B cell (primary cell): ENCODE measurements at regions not wholly inside any gene's neighbourhood (a gene's known extent, or its start where the extent isn't known, plus 50 kb on each side); places are given as distances from the start of the nearest gene placed in this dataset.

ENCODE experiments used
- ATAC-seq: fragments of 200-7000 bp; cut with Tn5 transposase; one replicate; pipeline ENCODE4 v1.10.0; 2021; ENCODE audit warnings: low read depth, mild to moderate bottlenecking, moderate number of reproducible peaks, moderate library complexity
- CTCF ChIA-PET: fragments of 350-600 bp; sonication (Branson Sonifier 250); formaldehyde crosslinking; loops from one replicate; lab custom pipeline; 2021; ENCODE audit warnings: antibody characterized with exemption, inconsistent platforms; lab: Charles Lee
- POLR2A ChIA-PET: fragments of 350-600 bp; sonication (Branson Sonifier 250); formaldehyde crosslinking; loops from one replicate; lab custom pipeline; 2021; ENCODE audit warnings: antibody characterized with exemption; lab: Charles Lee
- DNase-seq: peaks from one replicate; pipeline ENCODE4 v3.0.0; 2013
- H2AFZ ChIP-seq: 2 replicates; pipeline ENCODE4 v1.6.1; 2012; ENCODE audit warnings: mild to moderate bottlenecking, low read depth, low read length; ENCODE audit not compliant: insufficient read depth, poor library complexity, severe bottlenecking
- H3K27ac ChIP-seq, 2 donors: 1 replicate in 1 of 2; 2 replicates in 1 of 2; pipeline ENCODE4 v1.5.1; 2012 to 2013; ENCODE audit warnings: low read length in 2 of 2, mild to moderate bottlenecking in 2 of 2, moderate library complexity in 1 of 2
- H3K27me3 ChIP-seq, 4 experiments: fragments of 200-600 bp in 1 of 4; sonication (generic) in 1 of 4; replicated peaks in 1 of 4; 1 replicate in 2 of 4; 2 replicates in 2 of 4; pipeline versions ENCODE4 v1.6.1 to v1.7.0; 2013 to 2016; ENCODE audit warnings: low read length in 3 of 4, mild to moderate bottlenecking in 2 of 4, mixed read lengths in 1 of 4, moderate library complexity in 1 of 4; ENCODE audit not compliant: insufficient read depth in 4 of 4, control insufficient read depth in 3 of 4; ENCODE audit errors: control extremely low read depth in 1 of 4
- H3K36me3 ChIP-seq, 2 experiments: replicated peaks in 1 of 2; 1 replicate in 1 of 2; 2 replicates in 1 of 2; pipeline versions ENCODE4 v1.6.1 to v1.7.1; 2013; ENCODE audit warnings: low read length in 1 of 2; ENCODE audit not compliant: insufficient read depth in 2 of 2, control insufficient read depth in 1 of 2; ENCODE audit errors: control extremely low read depth in 1 of 2, extremely low read depth in 1 of 2
- H3K4me1 ChIP-seq, 2 donors: fragments of 200-600 bp in 1 of 2; sonication (generic) in 1 of 2; 1 replicate in 1 of 2; 2 replicates in 1 of 2; pipeline versions ENCODE4 v1.5.1 to v1.6.1; 2013 to 2017; ENCODE audit warnings: low read length in 2 of 2; ENCODE audit not compliant: control insufficient read depth in 2 of 2, insufficient read depth in 2 of 2
- H3K4me2 ChIP-seq: replicated peaks from 2 replicates; pipeline ENCODE3; 2012; ENCODE audit warnings: mild to moderate bottlenecking, low read depth, low read length; ENCODE audit not compliant: poor library complexity, severe bottlenecking
- H3K4me3 ChIP-seq, 5 experiments: fragments of 200-600 bp in 1 of 5; sonication (generic) in 1 of 5; 1 replicate in 3 of 5; 2 replicates in 2 of 5; pipeline versions ENCODE4 v1.5.1 to v1.7.0; 2011 to 2016; ENCODE audit warnings: low read length in 4 of 5, mild to moderate bottlenecking in 4 of 5, low read depth in 2 of 5, control low read depth in 1 of 5, moderate library complexity in 1 of 5; ENCODE audit not compliant: insufficient read depth in 1 of 5; ENCODE audit errors: control extremely low read depth in 1 of 5, extremely low read depth in 1 of 5
- H3K79me2 ChIP-seq: fragments of 200-600 bp; sonication (generic); one replicate; pipeline ENCODE4 v1.6.0; 2016; ENCODE audit warnings: low read length; ENCODE audit not compliant: control insufficient read depth, insufficient read depth
- H3K9ac ChIP-seq: fragments of 200-600 bp; sonication (generic); 2 replicates; pipeline ENCODE4 v1.6.1; 2017; ENCODE audit warnings: mild to moderate bottlenecking, low read length, moderate library complexity
- H3K9me3 ChIP-seq, 3 donors: one replicate each; pipeline versions ENCODE4 v1.6.1 to v1.7.1; 2013; ENCODE audit warnings: low read length in 2 of 3; ENCODE audit not compliant: control insufficient read depth in 2 of 3, insufficient read depth in 1 of 3; ENCODE audit errors: control extremely low read depth in 1 of 3
- H4K20me1 ChIP-seq: 2 replicates; pipeline ENCODE4 v1.6.0; 2012; ENCODE audit warnings: mild to moderate bottlenecking, low read length; ENCODE audit not compliant: insufficient read depth, control insufficient read depth, poor library complexity, severe bottlenecking
- H3K27ac Mint-ChIP-seq: one replicate; pipeline ENCODE4 v1.8.0; 2021; ENCODE audit warnings: mixed read lengths
- H3K27me3 Mint-ChIP-seq: one replicate; pipeline ENCODE4 v1.8.0; 2021; ENCODE audit warnings: mixed read lengths
- H3K4me1 Mint-ChIP-seq: one replicate; pipeline ENCODE4 v1.8.0; 2021; ENCODE audit warnings: mixed read lengths
- H3K4me3 Mint-ChIP-seq: one replicate; pipeline ENCODE4 v1.8.0; 2021; ENCODE audit warnings: mixed read lengths
- H3K9me3 Mint-ChIP-seq: one replicate; pipeline ENCODE4 v1.8.0; 2022; ENCODE audit warnings: mixed read lengths; ENCODE audit not compliant: insufficient read depth
- EZH2 ChIP-seq: IDR thresholded peaks from 2 replicates; pipeline ENCODE4 v1.6.1; 2012; ENCODE audit warnings: borderline replicate concordance, low read depth, mild to moderate bottlenecking, moderate library complexity, low read length; ENCODE audit not compliant: insufficient read depth, poor library complexity, severe bottlenecking
- WGBS: methylation state at CpG from one replicate; pipeline ENCODE4 v1.1.5; 2013; ENCODE audit warnings: missing lambda C conversion rate; ENCODE audit not compliant: insufficient coverage; 5-methylcytosine and 5-hydroxymethylcytosine counted together
- intact Hi-C: fragments of 100-400 bp; cut with micrococcal nuclease; formaldehyde crosslinking; loops from one replicate; pipeline ENCODE4 v1.10.0; 2022
- TF ChIP-seq, protein P1 (sequence below): fragments of 200-600 bp; IDR thresholded peaks from one replicate; pipeline ENCODE4 v1.8.0; 2022; ENCODE audit warnings: antibody characterized with exemption, mild to moderate bottlenecking

DNA sequence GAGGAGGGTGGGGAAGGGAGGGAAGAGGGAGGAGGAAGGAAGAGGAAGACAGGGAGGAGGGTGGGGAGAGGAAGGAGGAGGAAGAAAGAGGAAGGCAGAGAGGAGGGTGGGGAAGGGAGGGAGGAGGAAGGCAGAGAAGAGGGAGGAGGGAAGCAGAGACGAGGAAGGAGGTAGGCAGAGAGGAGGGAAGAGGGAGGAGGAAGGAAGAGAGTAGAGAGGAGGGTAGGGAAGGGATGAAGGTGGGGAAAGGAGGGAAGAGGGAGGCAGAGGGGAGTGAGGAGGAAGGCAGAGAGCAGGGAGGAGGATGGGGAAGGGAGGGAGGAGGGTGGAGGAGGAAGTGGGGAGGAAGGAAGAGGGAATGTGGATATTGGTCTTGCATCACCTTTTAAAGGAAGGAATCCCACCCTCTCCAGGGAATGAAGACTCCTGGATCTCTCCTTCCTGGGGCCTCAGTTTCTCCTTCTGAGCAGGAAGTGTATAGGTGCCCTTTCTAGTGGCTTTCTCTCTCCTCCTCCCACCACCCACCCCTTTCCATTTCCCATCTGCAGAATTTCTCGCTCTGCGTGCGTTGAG is 188.9 kb upstream of the ZNF618 start:
- no peak overlapping the region for H3K4me3 Mint-ChIP-seq
- H3K4me1 Mint-ChIP-seq: peaks cover 9% of the 10 kb centered on the region

DNA sequence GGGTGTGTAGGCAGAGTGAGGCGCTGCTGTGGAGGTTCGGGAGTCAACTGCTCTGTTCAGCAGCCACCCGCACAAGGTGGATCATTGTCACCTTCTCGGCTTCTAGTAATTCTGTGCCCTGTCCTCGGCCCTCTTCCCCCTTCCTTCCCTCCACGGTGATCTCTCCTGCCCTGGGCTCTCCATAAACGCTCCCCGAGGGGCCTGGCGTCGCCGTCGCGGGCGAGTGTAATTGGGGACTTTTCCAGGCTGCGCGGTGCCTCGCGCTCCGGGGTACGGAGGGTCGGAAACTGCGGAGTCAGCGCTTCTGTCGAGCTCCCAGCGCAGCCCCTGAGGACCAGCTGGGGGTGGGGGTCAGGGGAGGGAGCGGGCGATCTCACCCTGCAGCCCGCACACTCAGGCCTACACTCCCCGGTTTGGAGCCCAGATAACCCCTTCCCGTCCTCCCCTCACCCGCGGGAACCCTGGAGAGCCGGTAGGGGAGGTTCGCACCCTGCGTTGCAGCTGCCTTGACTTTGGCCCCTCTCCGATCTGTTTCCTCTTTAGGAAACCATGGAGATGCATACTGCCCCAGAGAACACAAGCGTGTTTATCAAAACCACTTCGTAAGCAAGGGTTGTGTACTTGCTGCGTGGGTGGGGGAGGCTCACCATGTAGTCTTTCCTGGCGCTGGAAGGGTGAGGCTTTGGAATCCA is 188.3 kb upstream of the ZNF618 start:
- Histone ChIP-seq H3K79me2 (no peaks in the 10 kb centered on the region), H3K4me1 (peaks cover 0 to 4% of the 10 kb centered on the region in 2 donors), H3K9ac (no peak overlapping the region), H3K9me3 (peaks cover 0 to 20% (median 3%) of the 10 kb centered on the region in 3 donors), H2AFZ (no peak overlapping the region), H3K4me2 (no peak overlapping the region), H3K27ac (no peak overlapping the region), H4K20me1 (no peaks in the 10 kb centered on the region), H3K36me3 (no peaks in the 10 kb centered on the region), H3K27me3 (peaks cover 0 to 27% (median 10%) of the 10 kb centered on the region in 4 experiments), H3K4me3 (no peak overlapping the region)
- no peak for ATAC-seq
- POLR2A ChIA-PET: no interaction called here
- Mint-ChIP-seq H3K9me3 (no peaks in the 10 kb centered on the region), H3K27ac (no peak overlapping the region), H3K4me1 (peaks cover 9% of the 10 kb centered on the region), H3K27me3 (peaks cover 50% of the 10 kb centered on the region), H3K4me3 (no peak overlapping the region)
- 25% methylated on average over 29 of the region's 40 CpGs for WGBS
- DNase-seq: no peak
- TF ChIP-seq, protein P1, sequence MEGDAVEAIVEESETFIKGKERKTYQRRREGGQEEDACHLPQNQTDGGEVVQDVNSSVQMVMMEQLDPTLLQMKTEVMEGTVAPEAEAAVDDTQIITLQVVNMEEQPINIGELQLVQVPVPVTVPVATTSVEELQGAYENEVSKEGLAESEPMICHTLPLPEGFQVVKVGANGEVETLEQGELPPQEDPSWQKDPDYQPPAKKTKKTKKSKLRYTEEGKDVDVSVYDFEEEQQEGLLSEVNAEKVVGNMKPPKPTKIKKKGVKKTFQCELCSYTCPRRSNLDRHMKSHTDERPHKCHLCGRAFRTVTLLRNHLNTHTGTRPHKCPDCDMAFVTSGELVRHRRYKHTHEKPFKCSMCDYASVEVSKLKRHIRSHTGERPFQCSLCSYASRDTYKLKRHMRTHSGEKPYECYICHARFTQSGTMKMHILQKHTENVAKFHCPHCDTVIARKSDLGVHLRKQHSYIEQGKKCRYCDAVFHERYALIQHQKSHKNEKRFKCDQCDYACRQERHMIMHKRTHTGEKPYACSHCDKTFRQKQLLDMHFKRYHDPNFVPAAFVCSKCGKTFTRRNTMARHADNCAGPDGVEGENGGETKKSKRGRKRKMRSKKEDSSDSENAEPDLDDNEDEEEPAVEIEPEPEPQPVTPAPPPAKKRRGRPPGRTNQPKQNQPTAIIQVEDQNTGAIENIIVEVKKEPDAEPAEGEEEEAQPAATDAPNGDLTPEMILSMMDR: no peak
- no peak for TF ChIP-seq EZH2
- intact Hi-C loops: no loop called here
- CTCF ChIA-PET: no interaction called here

More for the DNA sequence above, 188.9 kb upstream of the ZNF618 start:
- Histone ChIP-seq H3K4me3 (no peak overlapping the region), H2AFZ (no peak overlapping the region), H3K27ac (no peak overlapping the region), H3K36me3 (no peaks in the 10 kb centered on the region), H3K9ac (no peak overlapping the region), H3K79me2 (no peaks in the 10 kb centered on the region), H3K4me1 (peaks cover 0 to 4% of the 10 kb centered on the region in 2 donors), H3K27me3 (peaks cover 0 to 27% (median 10%) of the 10 kb centered on the region in 4 experiments), H3K9me3 (peaks cover 0 to 20% (median 3%) of the 10 kb centered on the region in 3 donors), H4K20me1 (no peaks in the 10 kb centered on the region), H3K4me2 (no peak overlapping the region)
- ATAC-seq (no peak), DNase-seq (no peak)
- POLR2A ChIA-PET: no interaction called here
- no peaks in the 10 kb centered on the region for H3K9me3 Mint-ChIP-seq
- peaks cover 55% of the 10 kb centered on the region for H3K27me3 Mint-ChIP-seq
- intact Hi-C loops: no loop called here
- H3K27ac Mint-ChIP-seq: no peak overlapping the region
- TF ChIP-seq, protein P1: no peak
- no peak for TF ChIP-seq EZH2
- CTCF ChIA-PET: no interaction called here
- WGBS: 5% methylated on average over 4 of the region's 4 CpGs
